H9 (cell line): ENCODE measurements at regions not wholly inside any gene's neighbourhood (a gene's known extent, or its start where the extent isn't known, plus 50 kb on each side); places are given as distances from the start of the nearest gene placed in this dataset.

ENCODE experiments used
- DNase-seq: peaks from one replicate; pipeline ENCODE4 v3.0.0-alpha.2; 2017
- H2AFZ ChIP-seq: one replicate; pipeline ENCODE4 v1.6.1; 2013; ENCODE audit warnings: mild to moderate bottlenecking, low read length, control low read depth, moderate library complexity
- H2AK5ac ChIP-seq: 2 replicates; pipeline ENCODE4 v1.6.1; 2013; ENCODE audit warnings: low read length, control low read depth, mixed read lengths; ENCODE audit not compliant: insufficient read length
- H2BK120ac ChIP-seq: one replicate; pipeline ENCODE4 v1.6.1; 2013; ENCODE audit warnings: low read depth, mild to moderate bottlenecking, low read length, control low read depth, inconsistent platforms; ENCODE audit not compliant: poor library complexity, severe bottlenecking
- H2BK12ac ChIP-seq: 2 replicates; pipeline ENCODE4 v1.6.1; 2013; ENCODE audit warnings: low read length, control low read depth, mixed read lengths, low read depth; ENCODE audit not compliant: insufficient read length
- H2BK15ac ChIP-seq: 2 replicates; pipeline ENCODE4 v1.6.1; 2013; ENCODE audit warnings: low read depth, low read length, control low read depth
- H2BK20ac ChIP-seq: one replicate; pipeline ENCODE4 v1.6.1; 2013; ENCODE audit warnings: low read depth, mild to moderate bottlenecking, low read length, control low read depth, inconsistent platforms; ENCODE audit not compliant: poor library complexity, severe bottlenecking
- H2BK5ac ChIP-seq: 2 replicates; pipeline ENCODE4 v1.6.1; 2013; ENCODE audit warnings: low read length, control low read depth, mixed read lengths; ENCODE audit not compliant: insufficient read length
- H3K14ac ChIP-seq: 2 replicates; pipeline ENCODE4 v1.6.1; 2013; ENCODE audit warnings: low read length, control low read depth; ENCODE audit not compliant: insufficient read depth
- H3K18ac ChIP-seq: 2 replicates; pipeline ENCODE4 v1.6.1; 2013; ENCODE audit warnings: low read depth, mild to moderate bottlenecking, mixed read lengths, low read length, control low read depth; ENCODE audit not compliant: insufficient read length
- H3K23ac ChIP-seq: 2 replicates; pipeline ENCODE4 v1.6.1; 2013; ENCODE audit warnings: low read length, control low read depth, mixed read lengths, low read depth; ENCODE audit not compliant: insufficient read length
- H3K23me2 ChIP-seq: 2 replicates; pipeline ENCODE4 v1.6.1; 2013; ENCODE audit warnings: low read depth, mild to moderate bottlenecking, mixed read lengths, low read length, control low read depth; ENCODE audit not compliant: insufficient read length, poor library complexity, severe bottlenecking
- H3K27ac ChIP-seq: 2 replicates; pipeline ENCODE4 v1.5.1; 2013; ENCODE audit warnings: low read length, control low read depth, mixed read lengths, low read depth; ENCODE audit not compliant: insufficient read length
- H3K27me3 ChIP-seq: 2 replicates; pipeline ENCODE4 v1.6.1; 2013; ENCODE audit warnings: low read length, control low read depth, inconsistent platforms; ENCODE audit not compliant: insufficient read depth
- H3K4ac ChIP-seq: 2 replicates; pipeline ENCODE4 v1.6.1; 2013; ENCODE audit warnings: low read depth, mild to moderate bottlenecking, control low read depth, inconsistent platforms, low read length, moderate library complexity
- H3K4me1 ChIP-seq: 2 replicates; pipeline ENCODE4 v1.6.1; 2013; ENCODE audit warnings: low read length, control low read depth, inconsistent platforms; ENCODE audit not compliant: insufficient read depth
- H3K4me2 ChIP-seq: 2 replicates; pipeline ENCODE4 v1.6.1; 2013; ENCODE audit warnings: low read length, control low read depth, mixed read lengths; ENCODE audit not compliant: insufficient read length, insufficient read depth
- H3K56ac ChIP-seq: 2 replicates; pipeline ENCODE4 v1.6.1; 2013; ENCODE audit warnings: low read depth, mild to moderate bottlenecking, mixed read lengths, low read length, control low read depth; ENCODE audit not compliant: insufficient read length
- H3K79me1 ChIP-seq: 2 replicates; pipeline ENCODE4 v1.6.1; 2013; ENCODE audit warnings: low read depth, mild to moderate bottlenecking, moderate library complexity, low read length, control low read depth, inconsistent platforms; ENCODE audit not compliant: insufficient read depth, poor library complexity, severe bottlenecking
- H3K79me2 ChIP-seq: 2 replicates; pipeline ENCODE4 v1.6.1; 2013; ENCODE audit warnings: low read length, control low read depth, inconsistent platforms; ENCODE audit not compliant: insufficient read depth
- H3K9ac ChIP-seq: 2 replicates; pipeline ENCODE4 v1.6.1; 2013; ENCODE audit warnings: low read length, control low read depth, mixed read lengths; ENCODE audit not compliant: insufficient read length; ENCODE audit errors: extremely low read depth
- H3K9me3 ChIP-seq: one replicate; pipeline ENCODE4 v1.6.1; 2013; ENCODE audit warnings: low read depth, low read length, inconsistent platforms; ENCODE audit not compliant: control insufficient read depth
- H3T11ph ChIP-seq: one replicate; pipeline ENCODE4 v1.6.1; 2013; ENCODE audit warnings: mild to moderate bottlenecking, low read length, control low read depth, inconsistent platforms
- H4K20me1 ChIP-seq: one replicate; pipeline ENCODE4 v1.6.1; 2013; ENCODE audit not compliant: control insufficient read depth, insufficient read length, insufficient read depth
- H4K5ac ChIP-seq: 2 replicates; pipeline ENCODE4 v1.6.1; 2013; ENCODE audit warnings: low read depth, mild to moderate bottlenecking, mixed read lengths, low read length, control low read depth; ENCODE audit not compliant: insufficient read length
- H4K8ac ChIP-seq: replicated peaks from 2 replicates; pipeline ENCODE4 v1.6.1; 2013; ENCODE audit warnings: low read length, control low read depth, mixed read lengths, low read depth; ENCODE audit not compliant: insufficient read length
- H4K91ac ChIP-seq: 2 replicates; pipeline ENCODE4 v1.6.1; 2013; ENCODE audit warnings: low read depth, mild to moderate bottlenecking, moderate library complexity, mixed read lengths, low read length, control low read depth; ENCODE audit not compliant: insufficient read length
- H3K27ac Mint-ChIP-seq, 3 experiments: 2 replicates in 2 of 3; 3 replicates in 1 of 3; pipeline ENCODE4 v1.8.0; 2020 to 2021; ENCODE audit warnings: mixed read lengths in 3 of 3, mild to moderate bottlenecking in 1 of 3, moderate library complexity in 1 of 3
- H3K27me3 Mint-ChIP-seq: 2 replicates; pipeline ENCODE4 v1.8.0; 2021; ENCODE audit warnings: low read depth, mild to moderate bottlenecking, moderate library complexity, mixed read lengths
- H3K36me3 Mint-ChIP-seq, 3 experiments: 2 replicates in 2 of 3; 3 replicates in 1 of 3; pipeline ENCODE4 v1.8.0; 2020 to 2021; ENCODE audit warnings: low read depth in 3 of 3, mixed read lengths in 3 of 3; ENCODE audit not compliant: insufficient read depth in 1 of 3
- H3K4me1 Mint-ChIP-seq, 2 experiments: 2 replicates each; pipeline ENCODE4 v1.8.0; 2020; ENCODE audit warnings: mixed read lengths in 2 of 2
- H3K4me3 Mint-ChIP-seq, 2 experiments: 2 replicates in 1 of 2; 3 replicates in 1 of 2; pipeline ENCODE4 v1.8.0; 2020 to 2021; ENCODE audit warnings: mild to moderate bottlenecking in 2 of 2, mixed read lengths in 2 of 2, moderate library complexity in 1 of 2
- H3K9me3 Mint-ChIP-seq, 2 experiments: 2 replicates in 1 of 2; 3 replicates in 1 of 2; pipeline ENCODE4 v1.8.0; 2020; ENCODE audit warnings: mild to moderate bottlenecking in 2 of 2, mixed read lengths in 2 of 2, moderate library complexity in 1 of 2
- CTCF ChIP-seq: fragments of 200-600 bp; sonication (generic); conservative IDR thresholded peaks from 3 replicates; pipeline ENCODE4 v1.8.0; 2021; ENCODE audit warnings: antibody characterized with exemption, mild to moderate bottlenecking
- WGBS: extraction: QIAGEN DNeasy Blood & Tissue Kit; methylation state at CpG from one replicate; pipeline ENCODE4 v1.1.7; 2013; ENCODE audit warnings: missing lambda C conversion rate, low lambda C conversion rate, mixed read lengths; ENCODE audit not compliant: insufficient read length; ENCODE audit errors: extremely low coverage; 5-methylcytosine and 5-hydroxymethylcytosine counted together

GRCh38 chr2:100647709-100648108 is 84.9 kb downstream of the PDCL3 start:
- H2BK120ac ChIP-seq: no peak overlapping the region
- Mint-ChIP-seq H3K27me3 (peaks cover 5% of the 10 kb centered on the region), H3K4me3 (no peak overlapping the region), H3K9me3 (peaks cover 8 to 20% of the 10 kb centered on the region in 2 experiments), H3K27ac (no peak overlapping the region), H3K4me1 (peaks cover 11 to 17% of the 10 kb centered on the region in 2 experiments), H3K36me3 (peaks cover 3 to 6% (median 6%) of the 10 kb centered on the region in 3 experiments; a peak in 5 of 7 replicates)
- H2BK15ac ChIP-seq: no peak overlapping the region
- no peak overlapping the region for H2AK5ac ChIP-seq
- H4K5ac ChIP-seq: no peak overlapping the region
- DNase-seq: no peak
- H3K4ac ChIP-seq: no peak overlapping the region
- no peak overlapping the region for H3K56ac ChIP-seq
- H4K20me1 ChIP-seq: no peaks in the 10 kb centered on the region
- H2BK12ac ChIP-seq: no peak overlapping the region
- TF ChIP-seq CTCF: no peak
- H3K14ac ChIP-seq: no peak overlapping the region
- no peak overlapping the region for H3K4me2 ChIP-seq
- no peak overlapping the region for H3T11ph ChIP-seq
- H2BK20ac ChIP-seq: no peak overlapping the region
- no peak overlapping the region for H3K23ac ChIP-seq
- no peaks in the 10 kb centered on the region for H3K27me3 ChIP-seq
- H4K8ac ChIP-seq: no peak overlapping the region
- H3K23me2 ChIP-seq: no peaks in the 10 kb centered on the region
- no peak overlapping the region for H2AFZ ChIP-seq
- H3K27ac ChIP-seq: no peak overlapping the region
- H3K79me2 ChIP-seq: no peaks in the 10 kb centered on the region
- WGBS: no CpG with 5 or more reads among the region's 1 CpG
- no peak overlapping the region for H2BK5ac ChIP-seq
- no peaks in the 10 kb centered on the region for H3K9me3 ChIP-seq
- H4K91ac ChIP-seq: no peak overlapping the region
- H3K4me1 ChIP-seq: no peaks in the 10 kb centered on the region
- no peak overlapping the region for H3K9ac ChIP-seq
- no peaks in the 10 kb centered on the region for H3K79me1 ChIP-seq
- H3K18ac ChIP-seq: no peak overlapping the region
